T-helper 2 cell (primary cell): ENCODE measurements at regions not wholly inside any gene's neighbourhood (a gene's known extent, or its start where the extent isn't known, plus 50 kb on each side); places are given as distances from the start of the nearest gene placed in this dataset.

Source experiments
- DNase-seq, 5 experiments: peaks; one replicate each; pipeline versions ENCODE4 v3.0.0 to v3.0.0-alpha.2; 2012 to 2022

DNA sequence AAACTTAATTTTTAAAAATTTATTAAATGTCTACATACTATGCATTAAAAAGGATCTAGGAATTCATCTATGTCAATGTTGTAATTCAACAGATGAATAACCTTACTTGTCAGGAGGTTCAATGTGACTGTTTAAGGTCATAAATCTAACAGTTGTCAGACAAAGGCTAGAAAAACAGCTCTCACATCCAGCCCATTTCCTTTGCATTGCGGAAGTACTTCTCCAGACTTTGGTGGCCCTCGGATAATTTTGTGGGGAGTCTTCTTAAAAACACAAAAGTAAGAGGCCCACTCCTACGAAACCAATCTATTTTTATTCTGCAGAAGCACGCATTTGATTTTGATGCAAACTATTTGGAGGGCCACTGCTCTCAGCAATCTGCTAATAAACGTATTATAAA is 122.6 kb upstream of the CHRM3 start:
- DNase-seq, result no peak

- no peak for DNase-seq
Observed at GRCh38 chr1:239262538-239262937, 123.8 kb upstream of the CHRM3 start.

DNA sequence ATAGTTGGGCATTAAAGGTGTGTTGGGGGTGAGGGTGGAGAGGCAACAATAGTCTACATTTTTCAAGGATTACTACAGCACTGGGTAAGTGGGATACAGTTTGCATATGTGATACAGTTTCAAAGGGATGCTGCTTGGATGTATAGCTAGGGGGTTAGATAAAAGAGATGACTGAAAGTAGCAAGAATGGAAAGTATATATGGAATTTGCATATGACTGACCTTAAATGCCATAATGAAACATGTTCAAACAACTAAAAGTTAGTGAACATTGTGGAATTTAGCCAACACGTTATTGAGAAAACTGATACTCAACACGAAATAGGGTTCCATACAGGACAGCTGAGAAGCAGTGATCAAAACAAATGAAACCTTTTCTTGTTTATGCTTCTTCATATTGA is 124.8 kb upstream of the CHRM3 start:
- DNase-seq, result no peak

DNA sequence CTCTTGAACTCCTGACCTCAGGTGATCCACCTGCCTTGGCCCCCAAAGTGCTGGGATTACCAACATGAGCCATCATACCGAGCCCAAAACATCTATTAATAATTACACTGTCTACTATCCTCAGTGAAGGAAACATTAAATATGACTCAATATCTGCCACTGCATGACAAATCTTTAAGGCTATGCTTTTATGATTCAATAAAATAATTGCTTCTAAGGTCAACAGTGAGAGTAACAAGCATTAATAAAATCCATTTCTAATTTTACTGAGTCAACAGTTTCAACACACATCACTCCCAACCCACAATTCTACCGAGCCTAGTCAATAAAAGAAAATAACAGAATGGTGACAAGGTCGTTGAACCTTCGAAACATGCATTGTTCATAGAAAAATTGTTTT is 125.5 kb upstream of the CHRM3 start:
- DNase-seq, result no peak

GRCh38 chr1:239255628-239256160 is 130.7 kb upstream of the CHRM3 start:
- DNase-seq, result no peak

DNA sequence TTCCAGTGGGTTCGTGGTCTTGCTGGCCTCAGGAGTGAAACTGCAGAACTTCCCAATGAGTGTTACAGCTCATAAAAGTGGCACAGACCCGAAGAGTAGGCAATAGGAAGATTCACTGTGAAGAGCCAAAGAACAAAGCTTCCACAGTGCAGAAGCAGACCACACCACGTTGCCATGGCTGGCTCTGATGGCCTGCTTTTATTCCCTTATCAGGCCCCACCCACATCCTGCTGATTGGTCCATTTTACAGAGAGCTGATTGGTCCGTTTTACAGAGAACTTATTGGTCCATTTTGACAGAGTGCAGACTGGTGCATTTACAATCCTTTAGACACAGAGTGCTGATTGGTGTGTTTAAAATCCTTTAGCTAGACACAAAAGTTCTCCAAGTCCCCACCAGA is 131.4 kb upstream of the CHRM3 start:
- DNase-seq, result no peak

- no peak for DNase-seq
Observed at GRCh38 chr1:239253032-239253431, 133.3 kb upstream of the CHRM3 start.

GRCh38 chr1:239250353-239251035 is 135.9 kb upstream of the CHRM3 start:
- DNase-seq, result no peak

GRCh38 chr1:239247285-239247684 is 139.1 kb upstream of the CHRM3 start:
- no peak for DNase-seq

DNA sequence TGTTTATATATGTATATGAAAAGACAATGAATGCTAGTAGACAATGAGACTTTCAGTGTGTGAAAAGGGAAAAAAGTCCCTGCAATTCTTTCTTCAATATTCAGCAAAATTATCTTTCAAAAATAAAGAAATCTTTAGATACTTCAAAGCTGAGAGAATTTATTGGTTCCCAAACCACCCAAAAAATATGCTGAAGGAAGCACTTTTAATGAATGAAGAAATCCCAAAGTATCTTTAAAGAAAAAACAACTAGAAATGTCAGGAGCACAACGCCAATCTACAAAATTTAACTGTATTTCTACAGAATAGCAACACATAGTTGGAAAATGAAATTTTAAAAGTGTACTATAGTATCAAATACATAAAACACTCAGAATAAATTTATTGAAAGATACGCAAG is 142.3 kb upstream of the CHRM3 start:
- no peak for DNase-seq

- no peak for DNase-seq
Observed at GRCh38 chr1:239243006-239243405, 143.4 kb upstream of the CHRM3 start.

DNA sequence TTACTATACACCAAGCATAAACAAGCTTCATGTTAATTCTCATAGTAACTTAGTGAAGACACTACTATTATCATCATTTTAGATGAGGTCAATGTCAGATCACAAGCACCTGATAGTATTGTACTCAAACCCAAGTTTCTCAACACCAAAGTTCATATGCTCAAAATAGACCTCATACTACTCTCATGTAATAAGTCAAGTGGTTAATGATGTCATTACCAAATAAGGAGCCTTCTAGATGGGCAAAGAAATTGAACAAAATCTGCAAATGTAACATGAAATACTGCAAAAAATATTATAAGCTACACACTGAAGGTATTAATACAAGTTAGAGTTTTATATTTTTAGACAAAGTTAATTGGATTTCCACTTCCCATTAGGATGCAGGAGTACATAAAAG is 144.0 kb upstream of the CHRM3 start:
- DNase-seq, result no peak

- DNase-seq, result no peak
Observed at GRCh38 chr1:239240736-239241135, 145.6 kb upstream of the CHRM3 start.

- DNase-seq, result no peak
Observed at GRCh38 chr1:239239529-239239928, 146.8 kb upstream of the CHRM3 start.

- no peak for DNase-seq
Observed at GRCh38 chr1:239237912-239238311, 148.5 kb upstream of the CHRM3 start.

GRCh38 chr1:239233626-239234025 is 152.7 kb upstream of the CHRM3 start:
- no peak for DNase-seq

GRCh38 chr1:239232921-239233320 is 153.4 kb upstream of the CHRM3 start:
- DNase-seq, result no peak

GRCh38 chr1:239228451-239228850 is 157.9 kb upstream of the CHRM3 start:
- DNase-seq, result no peak

DNA sequence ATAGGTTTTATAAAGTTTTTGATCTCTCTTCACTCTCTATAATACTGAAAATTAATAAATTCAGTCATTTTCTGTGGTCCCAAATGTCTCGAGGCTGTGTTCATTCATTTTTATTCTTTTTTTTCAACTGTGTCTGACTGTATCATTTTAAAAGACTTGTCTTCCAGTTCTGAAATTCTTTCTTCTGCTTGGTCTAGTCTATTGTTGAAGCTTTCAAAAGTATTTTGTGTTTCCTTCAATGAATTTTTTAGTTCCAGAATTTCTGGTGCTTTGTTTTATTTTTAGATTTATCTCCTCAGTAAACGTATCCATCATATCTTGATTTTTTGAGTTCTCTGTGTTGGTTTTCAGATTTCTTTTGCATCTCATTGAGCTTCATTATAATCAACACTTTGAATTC is 161.0 kb upstream of the CHRM3 start:
- no peak for DNase-seq

DNA sequence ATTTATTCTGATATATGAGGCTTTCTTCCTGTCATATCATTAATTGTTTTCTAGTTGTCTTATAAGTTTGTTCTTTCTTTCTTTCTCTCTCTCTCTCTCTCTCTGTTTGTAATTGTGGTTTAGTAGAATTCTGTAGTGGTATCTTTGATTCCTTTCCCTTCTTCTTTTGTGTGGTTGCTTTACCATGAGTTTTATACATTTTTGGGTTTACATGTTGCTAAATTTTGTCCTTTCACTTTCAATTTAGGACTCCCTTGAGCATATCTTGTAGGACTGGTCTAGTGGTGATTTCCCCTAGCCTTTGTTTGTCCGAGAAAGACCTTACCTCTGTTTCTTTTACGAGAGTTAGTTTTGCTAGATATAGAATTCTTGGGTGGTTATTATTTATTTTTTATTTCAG is 162.3 kb upstream of the CHRM3 start:
- no peak for DNase-seq

DNA sequence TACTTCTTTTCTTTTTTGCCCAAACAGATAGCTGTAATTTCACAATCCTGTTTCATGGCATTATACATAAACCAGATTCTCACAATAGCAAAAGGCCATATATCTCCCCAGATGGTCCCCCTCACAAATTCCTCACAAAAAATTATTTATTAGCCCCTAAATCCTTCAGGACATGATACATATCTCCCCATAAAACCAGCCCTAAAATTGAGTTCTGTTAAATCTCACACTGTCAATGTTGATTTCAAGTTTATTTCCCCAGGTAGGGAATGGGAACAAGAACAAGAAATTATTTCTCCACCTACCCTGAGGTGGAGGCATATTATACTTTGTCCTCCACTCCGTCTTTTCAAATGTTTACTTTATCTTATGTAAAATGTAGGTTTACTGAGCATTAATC is 163.4 kb upstream of the CHRM3 start:
- no peak for DNase-seq

DNA sequence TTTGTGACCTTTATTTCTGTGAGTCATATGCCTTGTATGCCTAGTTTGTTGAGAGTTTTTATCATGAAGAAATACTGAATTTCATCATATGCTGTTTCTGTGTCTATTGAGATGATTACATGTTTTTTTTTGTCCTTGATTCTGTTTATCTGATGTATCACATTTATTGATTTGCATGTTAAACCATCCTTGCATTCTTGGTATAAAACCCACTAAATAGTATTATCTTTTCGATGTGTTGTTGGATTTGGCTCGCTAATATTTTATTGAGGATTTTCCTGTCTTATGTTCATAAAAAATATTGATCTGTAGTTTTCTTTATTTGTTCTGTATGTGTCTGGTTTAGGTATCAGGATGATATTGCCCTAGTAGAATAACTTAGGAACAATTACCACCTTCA is 164.7 kb upstream of the CHRM3 start:
- no peak for DNase-seq

- DNase-seq, result no peak
Observed at GRCh38 chr1:239219679-239220078, 166.7 kb upstream of the CHRM3 start.

DNA sequence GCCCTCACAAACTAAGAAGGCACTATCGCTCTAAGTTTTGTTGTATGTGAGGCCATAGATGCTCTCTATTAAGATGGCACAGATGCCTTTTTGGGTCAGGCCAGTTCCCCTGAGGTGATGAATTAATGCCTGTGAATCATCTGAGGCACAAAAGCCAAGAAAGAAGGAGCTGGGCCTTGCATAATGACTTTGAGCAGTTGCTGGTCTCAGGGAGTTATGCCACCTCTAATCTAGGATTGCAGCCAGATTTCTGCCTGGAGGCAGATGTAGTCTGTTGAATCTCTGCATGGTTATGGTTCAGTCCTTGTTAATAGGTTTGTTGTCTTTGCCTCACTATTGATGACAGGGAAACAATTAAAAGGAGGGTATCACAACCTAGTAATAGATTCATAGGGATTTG is 168.1 kb upstream of the CHRM3 start:
- DNase-seq, result no peak

DNA sequence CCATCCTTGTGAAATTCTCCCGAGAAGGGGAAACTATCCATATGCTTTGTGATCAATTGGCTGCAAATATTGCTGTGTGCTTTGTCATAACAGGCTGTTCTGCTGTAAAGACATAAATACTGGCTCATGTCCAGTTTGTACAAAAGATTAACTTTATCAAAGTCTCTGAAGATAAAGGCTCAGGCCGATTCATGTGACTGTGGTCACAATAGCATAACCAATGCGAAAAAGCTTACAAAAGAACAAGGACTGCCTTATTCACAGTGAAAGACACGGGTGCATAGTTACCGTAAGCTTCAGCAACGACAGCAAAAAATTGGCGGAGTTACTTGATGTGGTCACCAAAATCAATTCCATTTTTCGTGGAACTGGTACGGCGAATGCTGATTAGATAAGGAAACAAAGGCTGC is 173.6 kb upstream of the CHRM3 start:
- no peak for DNase-seq
